ENCODE measurements at regions not wholly inside any gene's neighbourhood (a gene's known extent, or its start where the extent isn't known, plus 50 kb on each side); places are given as distances from the start of the nearest gene placed in this dataset.
"Not testable (repeated sequence)": the region's sequence is repeated elsewhere in the genome, so short reads cannot be mapped to it uniquely, and the experiment has no call there.

- ChIA-PET POLR2A (no interaction called here), CTCF (no interaction called here)
- BruUV-seq (replicated peaks), result no TSS peak
- H3K36me3 ChIP-seq (ENCODE audit: control insufficient read depth, insufficient read depth, low read length), result no peaks in the 10 kb centered on the region
- intact Hi-C loops (cut with micrococcal nuclease; ENCODE audit: unreplicated experiment), result no loop called here
- no peak overlapping the region for H3K27ac Mint-ChIP-seq (ENCODE audit: unreplicated experiment)
- H3K9me3 Mint-ChIP-seq (ENCODE audit: unreplicated experiment), result no peaks in the 10 kb centered on the region
- no peaks in the 10 kb centered on the region for H3K27me3 Mint-ChIP-seq (ENCODE audit: insufficient read depth, unreplicated experiment)
- H3K4me1 ChIP-seq, result no peaks in the 10 kb centered on the region
- H3K4me3 Mint-ChIP-seq (ENCODE audit: unreplicated experiment), result no peak overlapping the region
- TF ChIP-seq CTCF (IDR thresholded peaks at IDR 0.05; ENCODE audit: insufficient read depth in 1 of 2, low read depth in 1 of 2, low read length in 1 of 2, severe bottlenecking in 1 of 2, unreplicated experiment in 1 of 2), result no peak
- H3K9me3 ChIP-seq, result no peaks in the 10 kb centered on the region
- no peaks in the 10 kb centered on the region for H3K27me3 ChIP-seq (replicated peaks; ENCODE audit: control insufficient read depth, insufficient read depth, low read length)
- H3K4me1 Mint-ChIP-seq (ENCODE audit: low read depth, unreplicated experiment), result no peaks in the 10 kb centered on the region
- H3K4me3 ChIP-seq (ENCODE audit: low read depth, low read length), result no peak overlapping the region
- H3K36me3 Mint-ChIP-seq (ENCODE audit: insufficient read depth, unreplicated experiment), result no peaks in the 10 kb centered on the region
- no peak for DNase-seq
Observed at GRCh38 chrX:130545796-130546195, 144.0 kb downstream of the RBMX2 start.

- CTCF ChIA-PET, result not testable (repeated sequence)
Observed at GRCh38 chrX:130549382-130549781, 147.6 kb downstream of the RBMX2 start.

GRCh38 chrX:130550351-130550750, 148.6 kb downstream of the RBMX2 start:
- intact Hi-C loops (cut with micrococcal nuclease; ENCODE audit: unreplicated experiment), result no loop called here
- BruUV-seq (replicated peaks), result no TSS peak
- H3K36me3 ChIP-seq (ENCODE audit: control insufficient read depth, insufficient read depth, low read length), result no peaks in the 10 kb centered on the region
- TF ChIP-seq CTCF (IDR thresholded peaks at IDR 0.05; ENCODE audit: insufficient read depth in 1 of 2, low read depth in 1 of 2, low read length in 1 of 2, severe bottlenecking in 1 of 2, unreplicated experiment in 1 of 2), result no peak
- no peak overlapping the region for H3K4me3 Mint-ChIP-seq (ENCODE audit: unreplicated experiment)
- no peak for DNase-seq
- H3K27ac Mint-ChIP-seq (ENCODE audit: unreplicated experiment), result no peak overlapping the region
- no peaks in the 10 kb centered on the region for H3K4me1 Mint-ChIP-seq (ENCODE audit: low read depth, unreplicated experiment)
- no peak overlapping the region for H3K4me3 ChIP-seq (ENCODE audit: low read depth, low read length)
- no peaks in the 10 kb centered on the region for H3K9me3 ChIP-seq
- no peaks in the 10 kb centered on the region for H3K27me3 ChIP-seq (replicated peaks; ENCODE audit: control insufficient read depth, insufficient read depth, low read length)
- POLR2A ChIA-PET, result no interaction called here
- H3K9me3 Mint-ChIP-seq (ENCODE audit: unreplicated experiment), result no peaks in the 10 kb centered on the region
- CTCF ChIA-PET, result no interaction called here
- no peaks in the 10 kb centered on the region for H3K4me1 ChIP-seq
- H3K27me3 Mint-ChIP-seq (ENCODE audit: insufficient read depth, unreplicated experiment), result peaks cover 9% of the 10 kb centered on the region
- no peaks in the 10 kb centered on the region for H3K36me3 Mint-ChIP-seq (ENCODE audit: insufficient read depth, unreplicated experiment)

More at GRCh38 chrX:130549382-130549781, 147.6 kb downstream of the RBMX2 start:
- H3K4me3 Mint-ChIP-seq (ENCODE audit: unreplicated experiment); H3K9me3 ChIP-seq; H3K36me3 Mint-ChIP-seq (ENCODE audit: insufficient read depth, unreplicated experiment); intact Hi-C loops (cut with micrococcal nuclease; ENCODE audit: unreplicated experiment); DNase-seq; BruUV-seq (replicated peaks); H3K36me3 ChIP-seq (ENCODE audit: control insufficient read depth, insufficient read depth, low read length); POLR2A ChIA-PET; H3K27ac Mint-ChIP-seq (ENCODE audit: unreplicated experiment); H3K27me3 Mint-ChIP-seq (ENCODE audit: insufficient read depth, unreplicated experiment); H3K4me1 Mint-ChIP-seq (ENCODE audit: low read depth, unreplicated experiment); H3K9me3 Mint-ChIP-seq (ENCODE audit: unreplicated experiment); H3K4me3 ChIP-seq (ENCODE audit: low read depth, low read length); H3K27me3 ChIP-seq (replicated peaks; ENCODE audit: control insufficient read depth, insufficient read depth, low read length); H3K4me1 ChIP-seq: not testable (repeated sequence)

- no peaks in the 10 kb centered on the region for H3K4me1 Mint-ChIP-seq (ENCODE audit: low read depth, unreplicated experiment)
- no peak overlapping the region for H3K4me3 ChIP-seq (ENCODE audit: low read depth, low read length)
- no peak for DNase-seq
- CTCF ChIA-PET, result no interaction called here
- no peaks in the 10 kb centered on the region for H3K36me3 ChIP-seq (ENCODE audit: control insufficient read depth, insufficient read depth, low read length)
- H3K9me3 Mint-ChIP-seq (ENCODE audit: unreplicated experiment), result no peaks in the 10 kb centered on the region
- no peaks in the 10 kb centered on the region for H3K36me3 Mint-ChIP-seq (ENCODE audit: insufficient read depth, unreplicated experiment)
- H3K4me3 Mint-ChIP-seq (ENCODE audit: unreplicated experiment), result no peak overlapping the region
- no peaks in the 10 kb centered on the region for H3K9me3 ChIP-seq
- intact Hi-C loops (cut with micrococcal nuclease; ENCODE audit: unreplicated experiment), result no loop called here
- BruUV-seq (replicated peaks), result no TSS peak
- H3K27me3 Mint-ChIP-seq (ENCODE audit: insufficient read depth, unreplicated experiment), result peaks cover 9% of the 10 kb centered on the region
- POLR2A ChIA-PET, result no interaction called here
- H3K4me1 ChIP-seq, result no peaks in the 10 kb centered on the region
- TF ChIP-seq CTCF (IDR thresholded peaks at IDR 0.05; ENCODE audit: insufficient read depth in 1 of 2, low read depth in 1 of 2, low read length in 1 of 2, severe bottlenecking in 1 of 2, unreplicated experiment in 1 of 2), result no peak
- H3K27ac Mint-ChIP-seq (ENCODE audit: unreplicated experiment), result no peak overlapping the region
- H3K27me3 ChIP-seq (replicated peaks; ENCODE audit: control insufficient read depth, insufficient read depth, low read length), result no peaks in the 10 kb centered on the region
Observed at GRCh38 chrX:130552444-130553073, 150.8 kb downstream of the RBMX2 start.
